HG02973 (cell line): ENCODE measurements at regions not wholly inside any gene's neighbourhood (a gene's known extent, or its start where the extent isn't known, plus 50 kb on each side); places are given as distances from the start of the nearest gene placed in this dataset.

ENCODE experiments used
- ATAC-seq: cut with Tn5 transposase; IDR thresholded peaks from one replicate; pipeline ENCODE4 v1.9.1; 2021; ENCODE audit warnings: moderate library complexity; ENCODE audit not compliant: unreplicated experiment

DNA sequence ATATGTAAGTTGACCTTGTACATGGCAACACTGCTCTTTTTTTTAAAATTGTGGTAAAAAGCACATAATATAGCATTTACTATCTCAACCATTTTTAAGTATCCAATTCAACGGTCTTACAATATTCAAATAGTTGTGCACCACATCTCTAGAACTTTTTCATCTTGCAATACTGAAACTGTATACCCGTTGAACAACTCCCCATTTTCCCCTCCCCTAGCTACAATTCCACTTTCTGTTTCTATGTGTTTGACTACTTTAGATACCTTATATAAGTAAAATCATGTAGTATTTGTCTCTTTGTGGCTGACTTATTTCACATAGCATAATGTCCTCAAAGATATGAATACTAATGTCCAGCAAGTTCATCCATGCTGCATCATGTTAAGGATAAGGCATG, 452.1 kb downstream of the TXNL1 start:
- ATAC-seq: no peak

DNA sequence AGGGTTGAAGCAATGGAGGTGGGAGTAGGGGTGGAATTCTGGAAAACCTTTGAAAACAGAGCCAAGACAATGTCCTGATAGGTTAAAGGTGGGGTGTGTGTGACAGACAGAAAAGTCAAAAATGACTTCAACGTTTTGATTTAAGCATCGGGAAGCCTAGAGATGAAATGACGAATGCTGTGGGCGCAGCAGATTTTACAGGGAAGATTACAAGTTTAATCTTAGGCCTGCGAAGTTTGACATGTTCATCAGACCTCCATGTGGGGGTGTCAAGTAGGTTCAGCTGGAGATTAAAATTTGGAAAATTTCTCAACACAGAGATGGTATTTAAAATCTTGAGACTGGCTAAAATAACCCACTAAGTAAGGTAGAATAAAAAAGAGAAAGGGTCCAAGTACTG, 453.3 kb downstream of the TXNL1 start:
- ATAC-seq: no peak

DNA sequence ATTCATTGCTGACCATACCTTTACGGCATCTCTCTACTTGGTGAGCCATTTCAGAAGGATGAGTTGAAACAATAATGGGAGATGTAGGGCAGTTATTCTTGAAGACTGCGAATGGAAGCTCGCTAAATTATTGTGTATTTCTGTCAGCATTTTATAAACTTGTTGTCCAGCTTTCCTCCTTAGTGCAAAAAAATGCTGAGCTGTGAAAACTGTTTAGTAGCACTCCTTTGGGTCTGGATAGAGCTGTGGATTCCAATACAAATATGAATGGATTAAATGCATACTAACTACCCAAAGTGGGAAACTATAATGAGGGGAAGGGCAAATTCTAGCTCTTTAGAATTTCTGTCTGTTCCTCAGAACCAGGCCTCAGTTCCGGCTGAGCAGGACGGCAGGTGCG, 461.6 kb downstream of the TXNL1 start:
- no peak for ATAC-seq

DNA sequence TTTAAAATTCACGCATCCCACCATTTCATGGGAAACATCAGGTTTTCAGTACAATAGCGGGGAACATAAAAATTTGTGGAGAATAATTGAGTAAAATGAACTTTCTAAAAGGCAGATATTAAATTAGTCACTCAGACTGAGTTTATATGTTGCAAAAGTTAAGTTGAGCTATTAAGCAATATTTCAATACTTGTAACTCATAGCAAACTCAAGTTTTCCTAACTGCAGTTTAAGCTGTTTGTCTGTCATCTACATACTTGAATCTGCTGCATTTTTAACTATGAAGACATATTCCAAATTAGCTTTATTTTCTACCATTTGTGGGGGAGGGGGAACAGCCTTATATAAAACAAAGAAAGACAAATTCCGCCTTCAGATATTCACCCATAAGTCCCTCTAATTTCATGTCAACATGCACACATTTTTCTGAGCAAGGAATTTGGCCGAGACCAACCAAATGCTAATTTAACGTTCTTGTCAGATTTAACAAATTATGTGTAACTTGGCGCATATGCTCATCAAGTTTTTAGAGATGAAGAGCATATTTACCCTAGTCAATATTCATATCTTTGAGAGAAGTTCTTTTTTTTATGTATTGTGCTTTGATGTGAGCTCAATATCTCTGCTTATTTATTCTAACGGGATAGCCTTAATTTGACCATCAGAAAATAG, 462.9 kb downstream of the TXNL1 start:
- ATAC-seq: no peak

DNA sequence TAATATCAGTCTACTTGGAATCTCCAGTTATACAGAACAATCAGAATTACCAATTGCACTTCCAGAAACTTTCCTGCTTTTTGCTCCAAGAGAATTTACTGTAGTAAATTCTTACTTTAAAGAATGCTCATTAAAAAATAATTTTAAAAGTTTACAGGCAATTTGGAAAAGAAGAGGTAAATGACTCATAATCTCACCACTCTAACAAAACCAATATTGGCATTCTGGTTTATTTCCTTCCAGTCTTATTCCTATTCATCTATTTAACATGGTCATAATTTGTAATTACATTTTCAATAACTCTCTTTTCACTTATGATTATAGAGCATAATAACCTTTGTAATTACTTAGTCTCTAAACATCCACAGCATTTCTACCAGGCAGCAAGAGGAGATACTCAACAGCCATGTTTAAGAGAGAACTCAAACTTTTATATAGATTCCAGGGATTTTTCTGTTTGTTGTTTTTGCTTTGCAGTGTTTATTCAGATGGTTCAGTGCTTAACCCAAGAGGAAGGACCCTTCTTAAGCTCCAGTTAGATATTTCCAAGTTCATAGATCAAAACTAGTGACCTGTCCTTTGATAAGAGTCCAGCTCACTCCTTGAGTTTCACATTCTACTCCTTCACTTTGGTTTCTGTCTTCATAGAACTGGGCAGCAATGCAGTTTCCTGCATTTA, 464.7 kb downstream of the TXNL1 start:
- no peak for ATAC-seq

DNA sequence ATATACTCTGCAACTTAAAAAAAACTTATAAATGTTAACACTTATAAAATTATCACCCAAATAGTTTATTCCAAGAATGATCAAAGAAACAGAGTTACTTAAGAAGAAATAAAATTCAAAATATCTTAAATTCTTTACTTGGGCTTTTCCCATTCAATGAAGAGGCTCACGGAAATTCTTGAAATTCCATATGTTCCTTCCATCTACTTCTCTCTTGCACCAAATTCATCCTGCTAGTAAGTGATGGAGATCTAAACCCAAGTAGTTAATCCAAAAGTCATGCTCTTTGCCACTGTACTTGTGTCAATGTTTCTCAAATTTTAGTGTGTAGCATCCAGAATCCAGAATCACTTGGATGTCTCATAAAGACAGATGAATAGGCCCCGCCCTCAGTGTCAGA, 465.9 kb downstream of the TXNL1 start:
- ATAC-seq: no peak

DNA sequence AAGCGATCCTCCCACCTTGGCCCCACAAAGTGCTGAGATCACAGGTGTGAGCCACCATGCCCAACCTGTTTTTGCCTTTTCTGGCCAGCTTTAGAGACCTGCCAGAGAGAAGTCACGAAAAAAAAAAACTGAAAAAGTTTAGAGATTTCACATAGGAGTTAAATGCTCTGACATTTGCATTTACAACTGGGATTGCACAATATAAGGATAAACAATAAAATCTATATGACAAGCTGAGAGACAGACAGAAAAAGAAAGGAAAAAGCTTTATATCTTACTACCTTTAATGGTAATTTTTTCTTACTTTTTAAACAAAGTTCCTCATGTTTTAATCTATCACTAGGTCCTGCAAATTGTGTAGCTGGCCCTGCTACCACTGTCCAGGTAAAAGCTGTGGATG, 466.5 kb downstream of the TXNL1 start:
- ATAC-seq: no peak

DNA sequence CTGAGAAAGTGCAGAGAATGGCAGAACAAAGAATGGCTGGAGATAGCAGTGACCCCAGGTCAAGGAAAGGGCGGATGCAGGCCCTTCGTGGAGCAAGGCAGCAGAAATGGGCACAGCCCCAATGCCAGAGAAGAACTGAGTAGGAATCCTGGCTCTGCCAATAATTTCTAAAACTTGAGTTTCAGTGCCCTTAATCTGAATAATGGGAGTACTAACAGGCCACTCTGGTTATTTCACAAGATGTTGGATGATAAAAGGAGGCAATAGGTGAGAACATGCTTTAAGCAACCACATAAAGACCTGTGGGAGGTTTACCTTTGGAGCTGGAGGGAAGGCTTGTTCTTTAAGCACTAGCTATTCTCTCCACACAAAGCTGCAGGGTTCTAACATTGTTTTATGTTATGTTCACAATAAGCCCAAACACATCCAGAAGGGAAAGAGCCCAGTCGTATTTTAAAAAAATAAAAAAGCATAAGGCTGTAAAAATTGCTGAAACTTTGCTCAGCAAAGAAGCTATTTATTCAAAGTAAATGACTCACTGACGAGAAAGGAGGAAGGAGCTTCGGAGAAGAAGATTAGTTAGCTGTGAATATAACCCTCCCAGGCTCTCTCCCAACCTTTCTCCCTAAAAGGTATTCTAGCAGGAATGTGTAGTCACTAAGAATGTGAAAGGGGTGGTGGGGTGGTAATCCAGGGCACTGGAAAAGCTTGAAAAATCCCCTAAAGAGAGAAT, 470.2 kb downstream of the TXNL1 start:
- ATAC-seq: no peak

DNA sequence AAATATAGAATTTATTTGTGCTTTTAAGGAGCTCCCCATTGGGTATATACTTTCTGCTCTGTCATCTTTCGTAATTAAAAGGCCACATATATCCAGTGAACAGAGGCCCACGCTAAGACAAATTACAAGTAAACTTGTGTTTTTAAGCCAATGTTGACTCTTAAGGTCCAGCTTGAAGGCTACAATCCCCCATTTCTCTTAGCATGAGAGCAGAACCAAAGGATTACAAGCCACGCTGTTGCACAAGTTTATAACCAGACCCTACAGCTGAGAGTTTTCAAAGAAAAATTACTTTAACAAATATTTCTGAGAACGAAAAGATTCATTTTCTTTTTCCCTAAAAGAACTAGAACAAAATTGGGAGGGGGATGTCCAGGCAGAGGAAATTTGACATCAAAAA, 471.0 kb downstream of the TXNL1 start:
- no peak for ATAC-seq

DNA sequence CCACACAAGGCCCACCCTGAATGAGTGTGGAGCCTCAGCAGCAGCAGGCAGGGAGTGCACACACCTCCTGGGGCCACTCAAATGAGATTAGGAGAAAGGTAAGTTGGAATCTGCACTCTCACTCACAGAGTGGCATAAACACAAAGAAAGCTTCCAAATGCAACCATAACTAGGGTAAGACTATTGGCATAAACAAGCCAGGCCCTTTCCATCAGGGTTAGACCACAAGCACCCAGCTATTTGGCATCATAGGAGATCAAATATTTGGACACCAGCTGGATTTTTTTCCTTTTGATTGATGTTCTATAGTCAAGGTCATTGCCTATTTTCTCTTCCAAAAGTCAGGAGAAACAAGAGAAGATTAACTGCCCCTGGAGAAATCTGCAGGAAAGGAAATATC, 471.5 kb downstream of the TXNL1 start:
- ATAC-seq: no peak

DNA sequence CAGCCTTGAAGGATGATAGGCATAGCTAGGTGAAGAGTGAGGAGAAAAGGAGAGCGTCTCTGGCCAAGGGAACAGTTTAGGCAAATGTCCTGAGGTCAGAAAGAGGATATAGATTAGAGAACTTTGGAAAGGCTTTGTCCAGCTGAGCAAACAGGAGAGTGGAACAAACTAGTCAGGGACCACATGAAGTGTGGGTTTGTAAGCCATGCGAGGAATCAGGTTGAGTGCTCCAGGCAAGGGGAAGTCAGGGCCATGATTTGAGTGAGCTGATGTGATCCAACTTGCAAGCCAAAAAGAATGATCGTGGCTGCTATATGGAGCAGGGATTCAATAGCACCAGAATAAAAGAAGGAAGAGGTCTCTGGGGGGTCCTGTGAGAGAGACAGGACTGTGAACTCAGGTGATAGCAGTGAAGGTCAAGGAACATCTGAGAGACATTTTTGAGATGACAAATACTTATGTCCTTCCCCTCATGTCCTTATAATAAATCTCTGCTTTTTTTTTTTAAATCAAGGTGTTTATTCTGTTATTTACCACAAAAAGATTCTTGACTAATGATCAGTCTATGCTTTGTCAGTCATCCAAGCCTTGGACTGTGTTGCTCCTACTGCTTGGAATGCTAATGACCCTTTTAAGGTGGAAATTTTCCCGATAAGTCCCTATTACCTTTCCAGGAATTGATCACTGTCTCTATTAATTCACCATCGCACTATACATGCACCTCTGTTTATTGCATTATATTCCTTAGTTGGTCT, 472.6 kb downstream of the TXNL1 start:
- ATAC-seq: no peak

DNA sequence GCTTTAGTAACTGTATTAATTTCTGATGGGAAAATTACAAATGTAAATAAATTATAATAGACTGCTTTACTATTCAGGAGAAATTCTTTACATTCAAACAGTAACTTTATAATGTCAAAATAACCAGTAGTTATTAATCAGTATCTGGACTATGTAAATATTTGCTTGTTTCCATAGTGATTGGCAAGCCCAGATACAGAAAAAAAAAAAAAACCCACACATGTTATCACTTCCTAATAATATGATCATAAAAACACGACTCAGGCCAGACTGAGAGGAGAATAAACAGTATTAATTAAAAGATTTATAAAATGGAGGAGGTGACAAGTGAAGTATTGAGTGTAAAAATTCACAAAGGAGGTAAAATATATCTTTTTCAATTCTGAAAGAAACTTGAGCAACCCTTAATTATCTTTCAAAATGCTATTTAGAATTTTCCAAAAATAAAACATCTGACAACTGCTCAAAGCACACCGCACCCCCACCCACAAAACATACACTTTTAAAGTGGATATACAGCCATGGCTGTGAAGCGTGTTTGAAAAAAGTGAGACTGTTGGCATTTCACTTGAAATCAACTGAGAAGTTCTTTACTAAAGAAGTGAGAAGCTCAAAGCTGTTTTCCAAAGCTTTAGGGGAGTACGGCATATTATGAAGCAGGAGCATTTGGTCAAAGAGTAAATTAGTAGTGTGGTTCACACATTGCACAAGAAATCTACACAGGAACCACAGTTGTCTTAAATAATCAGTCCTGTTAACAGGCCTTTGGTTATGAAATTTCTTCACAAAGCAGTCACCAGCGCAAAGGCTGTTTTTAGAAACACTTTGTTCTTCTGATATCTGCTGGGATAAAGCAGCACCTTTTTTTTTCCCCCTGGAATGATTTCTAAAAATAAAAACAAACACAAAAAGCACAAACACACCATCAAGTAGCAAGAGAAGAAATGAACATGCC, 475.8 kb downstream of the TXNL1 start:
- ATAC-seq: no peak

DNA sequence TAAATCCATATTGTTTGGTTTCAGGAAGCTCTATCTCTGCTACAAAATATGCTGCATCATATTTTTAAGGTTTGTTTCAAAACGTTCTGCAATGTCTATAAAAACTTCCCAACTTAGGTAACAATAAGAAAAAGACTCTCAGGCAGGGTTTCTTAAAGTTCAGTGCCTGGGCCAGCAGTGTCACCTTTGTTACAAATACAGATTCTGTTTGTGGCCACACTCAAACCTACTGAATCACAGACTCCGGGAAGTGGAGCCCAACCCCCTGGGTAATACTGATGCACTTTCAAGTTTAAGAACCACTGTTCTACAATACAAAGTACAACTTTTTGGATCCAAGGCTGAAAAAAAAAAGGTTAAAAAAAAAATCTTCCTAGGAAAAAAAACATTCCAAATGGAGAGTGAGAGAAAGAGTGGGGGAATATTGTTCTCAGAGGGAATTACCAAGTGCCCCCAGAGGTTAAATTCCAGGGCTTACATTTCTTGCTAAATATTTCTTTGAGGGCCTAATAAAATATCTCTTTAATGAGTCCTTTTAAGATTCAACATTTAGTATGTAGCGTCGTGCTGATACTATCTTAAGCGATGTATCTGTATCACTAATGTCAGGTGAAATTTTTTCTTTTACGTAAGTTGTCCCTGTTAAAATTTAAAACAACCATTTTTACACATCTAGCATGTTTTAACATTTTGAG, 476.7 kb downstream of the TXNL1 start:
- ATAC-seq: no peak

DNA sequence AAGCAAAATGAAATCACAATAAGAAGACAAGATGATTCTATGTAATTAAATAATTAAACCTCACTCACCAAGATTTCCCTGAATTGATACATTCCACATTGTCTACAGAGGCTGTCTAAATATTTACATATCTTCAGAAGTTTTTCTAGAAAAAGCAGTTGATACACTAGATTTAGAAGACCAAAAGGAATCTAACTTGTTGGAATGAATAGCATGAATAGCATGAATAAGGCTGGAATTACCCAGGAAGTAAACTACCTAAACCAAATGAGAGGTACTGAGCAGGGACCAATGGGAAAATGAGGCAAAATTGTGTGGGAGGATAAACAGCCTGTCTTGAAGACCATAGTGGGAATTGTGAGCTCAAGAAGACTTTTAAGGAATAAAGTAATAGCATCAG, 479.7 kb downstream of the TXNL1 start:
- ATAC-seq: no peak

DNA sequence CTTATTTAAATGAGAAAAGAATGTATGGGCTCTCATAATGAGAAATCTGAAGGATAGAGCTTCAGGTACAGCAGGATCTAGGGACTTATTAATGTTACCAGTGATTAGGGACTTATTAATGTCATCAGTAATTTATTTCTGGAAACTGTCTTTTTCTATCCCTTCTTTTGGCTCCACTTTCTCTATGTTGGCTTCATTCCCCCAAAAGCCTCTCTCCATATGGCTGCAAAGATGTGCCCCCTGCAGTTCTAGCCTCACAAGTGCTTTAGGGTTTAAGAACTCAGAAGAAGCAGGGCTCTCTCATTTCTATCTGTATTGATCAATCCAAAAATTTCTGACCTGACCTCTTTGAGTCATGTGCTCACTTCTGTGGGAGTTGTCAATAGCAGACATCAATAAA, 480.9 kb downstream of the TXNL1 start:
- no peak for ATAC-seq

DNA sequence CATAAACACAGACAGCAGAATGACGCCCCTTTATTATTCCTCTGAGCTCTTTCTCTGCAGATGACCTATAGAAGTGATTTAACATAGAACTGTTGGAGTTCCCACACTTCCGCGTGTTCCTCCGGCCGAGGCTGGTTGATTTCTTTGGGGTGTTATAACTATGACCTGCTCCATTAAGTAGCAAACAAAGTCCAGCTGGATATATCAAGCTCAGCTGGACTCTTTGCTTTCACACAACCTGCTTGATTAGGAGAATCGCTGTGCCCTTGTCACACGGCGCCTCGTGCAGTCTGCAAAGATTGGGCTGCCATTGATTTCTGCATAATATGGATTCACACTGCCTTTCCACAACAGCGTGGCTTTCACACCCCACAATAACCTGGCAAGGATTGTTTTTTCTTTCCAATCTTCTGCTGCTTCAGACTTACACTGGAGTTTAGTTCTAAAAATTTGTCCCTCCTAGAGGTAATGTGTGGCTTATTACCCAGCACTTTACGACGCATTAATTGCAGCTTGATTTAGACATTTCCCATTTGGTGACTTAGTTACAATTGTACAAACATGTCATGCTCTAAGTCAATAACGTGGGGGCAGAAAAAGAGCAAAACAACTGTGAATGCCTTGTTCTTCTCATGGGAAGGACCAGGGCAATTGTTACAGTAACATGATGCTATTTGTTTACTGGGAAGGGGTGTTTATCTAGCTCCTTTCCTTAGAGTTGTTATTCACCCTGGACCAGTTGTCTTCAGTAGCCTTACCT, 485.7 kb downstream of the TXNL1 start:
- no peak for ATAC-seq

DNA sequence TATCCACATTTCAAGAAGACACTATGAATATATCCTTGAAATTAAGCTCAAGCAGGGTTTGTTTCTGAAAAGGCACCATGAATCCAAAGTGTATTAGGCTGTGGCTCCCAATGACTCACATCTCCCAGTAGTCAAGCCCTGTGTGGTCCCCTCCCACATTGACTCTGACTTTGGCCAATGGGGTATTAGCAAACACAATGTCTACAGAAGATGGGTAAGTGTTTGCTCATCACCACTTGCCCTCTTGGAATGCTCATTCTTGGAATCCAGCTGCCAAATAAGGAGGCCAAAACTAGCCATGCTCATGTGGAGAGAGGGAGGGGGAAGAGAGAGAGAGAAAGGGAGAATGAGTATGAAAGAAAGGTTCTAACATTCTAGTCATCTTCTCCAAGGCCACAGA, 490.0 kb downstream of the TXNL1 start:
- ATAC-seq: no peak

DNA sequence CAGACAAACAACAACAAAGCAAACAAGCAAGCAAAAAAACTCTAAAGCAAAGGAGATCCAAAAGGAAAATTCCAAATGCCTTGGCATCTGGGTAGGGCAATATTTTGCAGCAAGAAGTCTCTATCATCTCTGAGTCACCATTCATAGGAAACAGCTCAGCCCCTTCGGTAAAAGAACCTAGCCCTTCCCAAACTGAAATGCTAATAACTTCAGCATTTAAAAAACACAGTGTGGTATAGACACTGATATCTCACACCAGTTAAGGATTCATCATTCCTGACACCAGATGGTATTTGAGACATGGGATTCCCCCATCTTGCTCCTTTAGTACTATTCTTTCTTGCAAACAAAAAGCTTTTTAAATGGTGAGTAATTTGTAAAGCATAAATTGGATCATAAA, 491.8 kb downstream of the TXNL1 start:
- ATAC-seq: no peak

DNA sequence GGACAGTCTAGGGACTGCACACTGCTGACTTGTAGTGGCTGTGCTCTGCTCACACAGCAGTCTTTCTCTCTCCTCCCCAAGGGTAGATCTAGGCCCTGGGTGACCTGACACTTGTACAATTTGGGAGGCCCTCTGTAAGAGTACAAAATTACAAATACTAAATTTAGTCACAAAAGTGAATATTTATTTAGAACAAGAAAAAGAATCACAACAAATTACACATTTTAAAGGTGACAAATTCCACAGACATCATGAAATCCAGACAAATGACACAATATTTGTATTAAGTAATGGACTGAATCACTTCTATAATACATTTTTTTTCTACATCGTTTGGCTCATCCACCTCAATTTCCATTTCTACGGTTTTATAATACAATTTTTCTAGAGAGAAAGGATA, 496.4 kb downstream of the TXNL1 start:
- no peak for ATAC-seq
